H9 (cell line): ENCODE measurements at regions not wholly inside any gene's neighbourhood (a gene's known extent, or its start where the extent isn't known, plus 50 kb on each side); places are given as distances from the start of the nearest gene placed in this dataset.

Source experiments
- DNase-seq: peaks from one replicate; pipeline ENCODE4 v3.0.0-alpha.2; 2017
- H2AFZ ChIP-seq: one replicate; pipeline ENCODE4 v1.6.1; 2013; ENCODE audit warnings: mild to moderate bottlenecking, low read length, control low read depth, moderate library complexity
- H2AK5ac ChIP-seq: 2 replicates; pipeline ENCODE4 v1.6.1; 2013; ENCODE audit warnings: low read length, control low read depth, mixed read lengths; ENCODE audit not compliant: insufficient read length
- H2BK120ac ChIP-seq: one replicate; pipeline ENCODE4 v1.6.1; 2013; ENCODE audit warnings: low read depth, mild to moderate bottlenecking, low read length, control low read depth, inconsistent platforms; ENCODE audit not compliant: poor library complexity, severe bottlenecking
- H2BK12ac ChIP-seq: 2 replicates; pipeline ENCODE4 v1.6.1; 2013; ENCODE audit warnings: low read length, control low read depth, mixed read lengths, low read depth; ENCODE audit not compliant: insufficient read length
- H2BK15ac ChIP-seq: 2 replicates; pipeline ENCODE4 v1.6.1; 2013; ENCODE audit warnings: low read depth, low read length, control low read depth
- H2BK20ac ChIP-seq: one replicate; pipeline ENCODE4 v1.6.1; 2013; ENCODE audit warnings: low read depth, mild to moderate bottlenecking, low read length, control low read depth, inconsistent platforms; ENCODE audit not compliant: poor library complexity, severe bottlenecking
- H2BK5ac ChIP-seq: 2 replicates; pipeline ENCODE4 v1.6.1; 2013; ENCODE audit warnings: low read length, control low read depth, mixed read lengths; ENCODE audit not compliant: insufficient read length
- H3K14ac ChIP-seq: 2 replicates; pipeline ENCODE4 v1.6.1; 2013; ENCODE audit warnings: low read length, control low read depth; ENCODE audit not compliant: insufficient read depth
- H3K18ac ChIP-seq: 2 replicates; pipeline ENCODE4 v1.6.1; 2013; ENCODE audit warnings: low read depth, mild to moderate bottlenecking, mixed read lengths, low read length, control low read depth; ENCODE audit not compliant: insufficient read length
- H3K23ac ChIP-seq: 2 replicates; pipeline ENCODE4 v1.6.1; 2013; ENCODE audit warnings: low read length, control low read depth, mixed read lengths, low read depth; ENCODE audit not compliant: insufficient read length
- H3K23me2 ChIP-seq: 2 replicates; pipeline ENCODE4 v1.6.1; 2013; ENCODE audit warnings: low read depth, mild to moderate bottlenecking, mixed read lengths, low read length, control low read depth; ENCODE audit not compliant: insufficient read length, poor library complexity, severe bottlenecking
- H3K27ac ChIP-seq: 2 replicates; pipeline ENCODE4 v1.5.1; 2013; ENCODE audit warnings: low read length, control low read depth, mixed read lengths, low read depth; ENCODE audit not compliant: insufficient read length
- H3K27me3 ChIP-seq: 2 replicates; pipeline ENCODE4 v1.6.1; 2013; ENCODE audit warnings: low read length, control low read depth, inconsistent platforms; ENCODE audit not compliant: insufficient read depth
- H3K4ac ChIP-seq: 2 replicates; pipeline ENCODE4 v1.6.1; 2013; ENCODE audit warnings: low read depth, mild to moderate bottlenecking, control low read depth, inconsistent platforms, low read length, moderate library complexity
- H3K4me1 ChIP-seq: 2 replicates; pipeline ENCODE4 v1.6.1; 2013; ENCODE audit warnings: low read length, control low read depth, inconsistent platforms; ENCODE audit not compliant: insufficient read depth
- H3K4me2 ChIP-seq: 2 replicates; pipeline ENCODE4 v1.6.1; 2013; ENCODE audit warnings: low read length, control low read depth, mixed read lengths; ENCODE audit not compliant: insufficient read length, insufficient read depth
- H3K56ac ChIP-seq: 2 replicates; pipeline ENCODE4 v1.6.1; 2013; ENCODE audit warnings: low read depth, mild to moderate bottlenecking, mixed read lengths, low read length, control low read depth; ENCODE audit not compliant: insufficient read length
- H3K79me1 ChIP-seq: 2 replicates; pipeline ENCODE4 v1.6.1; 2013; ENCODE audit warnings: low read depth, mild to moderate bottlenecking, moderate library complexity, low read length, control low read depth, inconsistent platforms; ENCODE audit not compliant: insufficient read depth, poor library complexity, severe bottlenecking
- H3K79me2 ChIP-seq: 2 replicates; pipeline ENCODE4 v1.6.1; 2013; ENCODE audit warnings: low read length, control low read depth, inconsistent platforms; ENCODE audit not compliant: insufficient read depth
- H3K9ac ChIP-seq: 2 replicates; pipeline ENCODE4 v1.6.1; 2013; ENCODE audit warnings: low read length, control low read depth, mixed read lengths; ENCODE audit not compliant: insufficient read length; ENCODE audit errors: extremely low read depth
- H3K9me3 ChIP-seq: one replicate; pipeline ENCODE4 v1.6.1; 2013; ENCODE audit warnings: low read depth, low read length, inconsistent platforms; ENCODE audit not compliant: control insufficient read depth
- H3T11ph ChIP-seq: one replicate; pipeline ENCODE4 v1.6.1; 2013; ENCODE audit warnings: mild to moderate bottlenecking, low read length, control low read depth, inconsistent platforms
- H4K20me1 ChIP-seq: one replicate; pipeline ENCODE4 v1.6.1; 2013; ENCODE audit not compliant: control insufficient read depth, insufficient read length, insufficient read depth
- H4K5ac ChIP-seq: 2 replicates; pipeline ENCODE4 v1.6.1; 2013; ENCODE audit warnings: low read depth, mild to moderate bottlenecking, mixed read lengths, low read length, control low read depth; ENCODE audit not compliant: insufficient read length
- H4K8ac ChIP-seq: replicated peaks from 2 replicates; pipeline ENCODE4 v1.6.1; 2013; ENCODE audit warnings: low read length, control low read depth, mixed read lengths, low read depth; ENCODE audit not compliant: insufficient read length
- H4K91ac ChIP-seq: 2 replicates; pipeline ENCODE4 v1.6.1; 2013; ENCODE audit warnings: low read depth, mild to moderate bottlenecking, moderate library complexity, mixed read lengths, low read length, control low read depth; ENCODE audit not compliant: insufficient read length
- H3K27ac Mint-ChIP-seq, 3 experiments: 2 replicates in 2 of 3; 3 replicates in 1 of 3; pipeline ENCODE4 v1.8.0; 2020 to 2021; ENCODE audit warnings: mixed read lengths in 3 of 3, mild to moderate bottlenecking in 1 of 3, moderate library complexity in 1 of 3
- H3K27me3 Mint-ChIP-seq: 2 replicates; pipeline ENCODE4 v1.8.0; 2021; ENCODE audit warnings: low read depth, mild to moderate bottlenecking, moderate library complexity, mixed read lengths
- H3K36me3 Mint-ChIP-seq, 3 experiments: 2 replicates in 2 of 3; 3 replicates in 1 of 3; pipeline ENCODE4 v1.8.0; 2020 to 2021; ENCODE audit warnings: low read depth in 3 of 3, mixed read lengths in 3 of 3; ENCODE audit not compliant: insufficient read depth in 1 of 3
- H3K4me1 Mint-ChIP-seq, 2 experiments: 2 replicates each; pipeline ENCODE4 v1.8.0; 2020; ENCODE audit warnings: mixed read lengths in 2 of 2
- H3K4me3 Mint-ChIP-seq, 2 experiments: 2 replicates in 1 of 2; 3 replicates in 1 of 2; pipeline ENCODE4 v1.8.0; 2020 to 2021; ENCODE audit warnings: mild to moderate bottlenecking in 2 of 2, mixed read lengths in 2 of 2, moderate library complexity in 1 of 2
- H3K9me3 Mint-ChIP-seq, 2 experiments: 2 replicates in 1 of 2; 3 replicates in 1 of 2; pipeline ENCODE4 v1.8.0; 2020; ENCODE audit warnings: mild to moderate bottlenecking in 2 of 2, mixed read lengths in 2 of 2, moderate library complexity in 1 of 2
- WGBS: extraction: QIAGEN DNeasy Blood & Tissue Kit; methylation state at CpG from one replicate; pipeline ENCODE4 v1.1.7; 2013; ENCODE audit warnings: missing lambda C conversion rate, low lambda C conversion rate, mixed read lengths; ENCODE audit not compliant: insufficient read length; ENCODE audit errors: extremely low coverage; 5-methylcytosine and 5-hydroxymethylcytosine counted together
- TF ChIP-seq, protein P1 (sequence below): fragments of 200-600 bp; sonication (generic); conservative IDR thresholded peaks from 3 replicates; pipeline ENCODE4 v1.8.0; 2021; ENCODE audit warnings: antibody characterized with exemption, mild to moderate bottlenecking

GRCh38 chr12:5251786-5252185 lies 180.1 kb upstream of the NTF3 start:
- Histone ChIP-seq H3K27ac (no peak overlapping the region), H3K79me2 (no peaks in the 10 kb centered on the region), H3K4me1 (peaks cover 3% of the 10 kb centered on the region), H2AK5ac (no peak overlapping the region), H4K20me1 (no peaks in the 10 kb centered on the region), H3K9ac (no peak overlapping the region), H2AFZ (no peak overlapping the region), H3K14ac (no peak overlapping the region), H3K4me2 (no peak overlapping the region), H2BK5ac (no peak overlapping the region), H2BK120ac (no peak overlapping the region), H3K23ac (no peak overlapping the region), H3T11ph (no peak overlapping the region), H3K9me3 (no peaks in the 10 kb centered on the region), H3K4ac (no peak overlapping the region), H2BK20ac (no peak overlapping the region), H3K18ac (no peak overlapping the region), H3K23me2 (no peaks in the 10 kb centered on the region), H3K79me1 (no peaks in the 10 kb centered on the region), H4K5ac (no peak overlapping the region), H2BK15ac (no peak overlapping the region), H4K8ac (no peak overlapping the region), H3K27me3 (no peaks in the 10 kb centered on the region), H2BK12ac (no peak overlapping the region), H4K91ac (no peak overlapping the region), H3K56ac (no peak overlapping the region)
- Mint-ChIP-seq H3K27ac (no peak overlapping the region), H3K27me3 (peaks cover 22% of the 10 kb centered on the region), H3K36me3 (no peaks in the 10 kb centered on the region), H3K4me1 (peaks cover 13 to 19% of the 10 kb centered on the region in 2 experiments), H3K4me3 (no peak overlapping the region), H3K9me3 (no peaks in the 10 kb centered on the region)
- WGBS, result no CpG with 5 or more reads among the region's 6 CpGs
- DNase-seq, result no peak
- TF ChIP-seq, protein P1, sequence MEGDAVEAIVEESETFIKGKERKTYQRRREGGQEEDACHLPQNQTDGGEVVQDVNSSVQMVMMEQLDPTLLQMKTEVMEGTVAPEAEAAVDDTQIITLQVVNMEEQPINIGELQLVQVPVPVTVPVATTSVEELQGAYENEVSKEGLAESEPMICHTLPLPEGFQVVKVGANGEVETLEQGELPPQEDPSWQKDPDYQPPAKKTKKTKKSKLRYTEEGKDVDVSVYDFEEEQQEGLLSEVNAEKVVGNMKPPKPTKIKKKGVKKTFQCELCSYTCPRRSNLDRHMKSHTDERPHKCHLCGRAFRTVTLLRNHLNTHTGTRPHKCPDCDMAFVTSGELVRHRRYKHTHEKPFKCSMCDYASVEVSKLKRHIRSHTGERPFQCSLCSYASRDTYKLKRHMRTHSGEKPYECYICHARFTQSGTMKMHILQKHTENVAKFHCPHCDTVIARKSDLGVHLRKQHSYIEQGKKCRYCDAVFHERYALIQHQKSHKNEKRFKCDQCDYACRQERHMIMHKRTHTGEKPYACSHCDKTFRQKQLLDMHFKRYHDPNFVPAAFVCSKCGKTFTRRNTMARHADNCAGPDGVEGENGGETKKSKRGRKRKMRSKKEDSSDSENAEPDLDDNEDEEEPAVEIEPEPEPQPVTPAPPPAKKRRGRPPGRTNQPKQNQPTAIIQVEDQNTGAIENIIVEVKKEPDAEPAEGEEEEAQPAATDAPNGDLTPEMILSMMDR, result no peak
